OCI-LY7 (cell line): ENCODE measurements at regions not wholly inside any gene's neighbourhood (a gene's known extent, or its start where the extent isn't known, plus 50 kb on each side); places are given as distances from the start of the nearest gene placed in this dataset.
"Not testable (repeated sequence)": the region's sequence is repeated elsewhere in the genome, so short reads cannot be mapped to it uniquely, and the experiment has no call there.

Experiments
- BruUV-seq: library from RNA; stranded (reverse); fragments of 400-500 nt; replicated peaks from 2 replicates; lab custom pipeline; 2021; lab: Mats Ljungman, UMichigan
- CTCF ChIA-PET: fragments of 300-600 bp; sonication (Branson Sonifier 250); formaldehyde crosslinking; loops from one replicate; lab custom pipeline; 2022; ENCODE audit warnings: antibody characterized with exemption; ENCODE audit not compliant: unreplicated experiment; lab: Charles Lee
- POLR2A ChIA-PET: fragments of 300-600 bp; sonication (Branson Sonifier 250); formaldehyde crosslinking; loops from one replicate; lab custom pipeline; 2022; ENCODE audit warnings: antibody characterized with exemption; lab: Charles Lee
- DNase-seq: peaks from one replicate; pipeline ENCODE4 v3.0.0-alpha.2; 2015; ENCODE audit warnings: low spot score
- H2AFZ ChIP-seq: fragments of 200-600 bp; sonication (generic), shearing (Covaris generic); 2 replicates; pipeline ENCODE4 v1.6.1; 2014; ENCODE audit warnings: mild to moderate bottlenecking, antibody characterized with exemption, low read length, moderate library complexity
- H3K27ac ChIP-seq: fragments of 200-600 bp; sonication (generic); 2 replicates; pipeline ENCODE4 v1.5.1; 2014; ENCODE audit warnings: mixed run types, low read depth, mild to moderate bottlenecking, moderate library complexity, low read length, inconsistent platforms; ENCODE audit not compliant: poor library complexity, severe bottlenecking
- H3K36me3 ChIP-seq: fragments of 200-600 bp; sonication (generic); 2 replicates; pipeline ENCODE4 v1.6.1; 2014; ENCODE audit warnings: mild to moderate bottlenecking, antibody characterized with exemption, low read length, moderate library complexity, mixed read lengths; ENCODE audit not compliant: insufficient read depth
- H3K4me1 ChIP-seq: fragments of 200-600 bp; sonication (generic); 2 replicates; pipeline ENCODE4 v1.5.1; 2014; ENCODE audit warnings: mild to moderate bottlenecking, low read length; ENCODE audit not compliant: insufficient read depth, poor library complexity, severe bottlenecking
- H3K4me2 ChIP-seq: fragments of 200-600 bp; sonication (generic); 2 replicates; pipeline ENCODE4 v1.6.1; 2014; ENCODE audit warnings: mild to moderate bottlenecking, low read length
- H3K4me3 ChIP-seq: fragments of 200-600 bp; sonication (generic); 2 replicates; pipeline ENCODE4 v1.5.1; 2014; ENCODE audit warnings: mild to moderate bottlenecking, low read depth, low read length; ENCODE audit not compliant: poor library complexity, severe bottlenecking
- H3K79me2 ChIP-seq: fragments of 200-600 bp; sonication (generic); 2 replicates; pipeline ENCODE4 v1.6.1; 2016; ENCODE audit warnings: low read depth, mild to moderate bottlenecking, low read length, moderate library complexity, mixed read lengths; ENCODE audit not compliant: insufficient read depth
- H3K9me2 ChIP-seq: fragments of 200-600 bp; sonication (generic); 2 replicates; pipeline ENCODE4 v1.6.1; 2016; ENCODE audit warnings: mild to moderate bottlenecking, low read length, mixed read lengths; ENCODE audit not compliant: insufficient read depth
- H3K9me3 ChIP-seq: fragments of 200-600 bp; sonication (generic); 2 replicates; pipeline ENCODE4 v1.6.1; 2014; ENCODE audit warnings: mild to moderate bottlenecking, mixed run types, low read length, mixed read lengths
- H4K20me1 ChIP-seq: fragments of 200-600 bp; sonication (generic); 2 replicates; pipeline ENCODE4 v1.6.1; 2014; ENCODE audit warnings: mild to moderate bottlenecking, antibody characterized with exemption, low read length, moderate library complexity, mixed read lengths; ENCODE audit not compliant: insufficient read depth
- EZH2phosphoT487 ChIP-seq: fragments of 200-600 bp; sonication (generic); IDR thresholded peaks from 2 replicates; pipeline ENCODE4 v1.6.1; 2018; ENCODE audit warnings: low read depth, borderline replicate concordance, mild to moderate bottlenecking, mixed run types, antibody characterized with exemption, low read length, moderate library complexity, mixed read lengths
- intact Hi-C: fragments of 100-400 bp; cut with micrococcal nuclease; formaldehyde crosslinking; loops from one replicate; pipeline ENCODE4 v1.10.0; 2022; ENCODE audit not compliant: unreplicated experiment
- TF ChIP-seq, protein P1 (sequence below): fragments of 200-600 bp; sonication (generic); conservative IDR thresholded peaks from 2 replicates; pipeline ENCODE4 v1.5.1; 2014; ENCODE audit warnings: mild to moderate bottlenecking, antibody characterized with exemption, low read length, moderate library complexity, mixed read lengths

DNA sequence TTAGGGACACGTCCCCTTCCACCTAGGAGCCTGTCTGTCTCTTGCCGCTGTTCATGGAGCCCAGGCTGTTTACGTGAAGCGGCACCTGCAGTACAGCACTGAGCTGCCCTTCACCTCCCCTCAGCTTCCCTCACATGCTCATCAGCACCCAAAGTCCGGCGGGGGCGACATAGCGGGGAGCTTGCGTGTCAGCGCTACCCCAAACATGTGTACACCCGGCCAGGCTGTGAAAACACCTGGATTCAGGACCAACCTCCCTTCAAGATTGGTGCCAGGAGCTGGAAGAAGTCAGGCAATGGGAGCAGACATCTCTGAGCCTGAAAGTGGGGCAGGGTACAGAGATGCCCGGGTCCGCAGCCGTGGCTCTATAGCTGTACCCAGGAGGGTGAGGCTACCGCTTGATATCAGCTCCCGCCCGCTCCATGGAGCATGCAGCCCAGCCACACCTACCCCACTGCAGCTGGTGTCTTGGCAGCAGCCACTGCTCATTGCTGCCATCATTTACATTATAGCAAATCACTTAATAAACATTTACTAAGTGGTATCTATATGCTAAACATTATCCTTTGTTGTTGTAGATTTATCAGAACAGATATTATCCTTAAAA is 712.1 kb downstream of the CDH9 start:
- TF ChIP-seq, protein P1, sequence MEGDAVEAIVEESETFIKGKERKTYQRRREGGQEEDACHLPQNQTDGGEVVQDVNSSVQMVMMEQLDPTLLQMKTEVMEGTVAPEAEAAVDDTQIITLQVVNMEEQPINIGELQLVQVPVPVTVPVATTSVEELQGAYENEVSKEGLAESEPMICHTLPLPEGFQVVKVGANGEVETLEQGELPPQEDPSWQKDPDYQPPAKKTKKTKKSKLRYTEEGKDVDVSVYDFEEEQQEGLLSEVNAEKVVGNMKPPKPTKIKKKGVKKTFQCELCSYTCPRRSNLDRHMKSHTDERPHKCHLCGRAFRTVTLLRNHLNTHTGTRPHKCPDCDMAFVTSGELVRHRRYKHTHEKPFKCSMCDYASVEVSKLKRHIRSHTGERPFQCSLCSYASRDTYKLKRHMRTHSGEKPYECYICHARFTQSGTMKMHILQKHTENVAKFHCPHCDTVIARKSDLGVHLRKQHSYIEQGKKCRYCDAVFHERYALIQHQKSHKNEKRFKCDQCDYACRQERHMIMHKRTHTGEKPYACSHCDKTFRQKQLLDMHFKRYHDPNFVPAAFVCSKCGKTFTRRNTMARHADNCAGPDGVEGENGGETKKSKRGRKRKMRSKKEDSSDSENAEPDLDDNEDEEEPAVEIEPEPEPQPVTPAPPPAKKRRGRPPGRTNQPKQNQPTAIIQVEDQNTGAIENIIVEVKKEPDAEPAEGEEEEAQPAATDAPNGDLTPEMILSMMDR = no peak
- no peak for TF ChIP-seq EZH2phosphoT487
- no peaks in the 10 kb centered on the region for H3K79me2 ChIP-seq
- ChIA-PET POLR2A (no interaction called here), CTCF (no interaction called here)
- H3K4me3 ChIP-seq = no peak overlapping the region
- no peaks in the 10 kb centered on the region for H4K20me1 ChIP-seq
- H3K9me3 ChIP-seq = no peaks in the 10 kb centered on the region
- H3K4me2 ChIP-seq = no peak overlapping the region
- no peaks in the 10 kb centered on the region for H3K36me3 ChIP-seq
- BruUV-seq = no TSS peak
- DNase-seq = no peak
- intact Hi-C loops = no loop called here
- no peaks in the 10 kb centered on the region for H3K4me1 ChIP-seq
- H3K27ac ChIP-seq = no peak overlapping the region
- H2AFZ ChIP-seq = no peak overlapping the region
- no peaks in the 10 kb centered on the region for H3K9me2 ChIP-seq

DNA sequence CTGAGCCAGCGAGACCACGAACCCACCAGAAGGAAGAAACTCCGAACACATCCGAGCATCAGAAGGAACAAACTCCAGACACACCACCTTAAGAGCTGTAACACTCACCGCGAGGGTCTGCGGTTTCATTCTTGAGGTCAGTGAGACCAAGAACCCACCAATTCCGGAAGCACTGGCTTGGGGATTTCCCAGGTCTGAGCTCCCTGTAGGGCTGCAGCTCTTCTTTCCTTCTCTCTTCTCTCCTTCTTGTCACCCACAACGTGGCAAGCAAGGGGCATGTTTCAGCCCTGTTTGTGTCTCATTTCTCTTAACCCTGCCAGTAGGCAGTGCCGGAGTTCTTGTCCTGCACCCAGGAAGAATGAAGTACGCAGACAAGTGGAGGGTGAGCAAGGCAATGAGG is 713.0 kb downstream of the CDH9 start:
- POLR2A ChIA-PET, BruUV-seq, H3K27ac ChIP-seq, CTCF ChIA-PET, H2AFZ ChIP-seq, H3K79me2 ChIP-seq, intact Hi-C loops, H3K4me3 ChIP-seq, H3K36me3 ChIP-seq, DNase-seq, H3K4me2 ChIP-seq, H4K20me1 ChIP-seq, H3K9me2 ChIP-seq, H3K9me3 ChIP-seq, H3K4me1 ChIP-seq: not testable (repeated sequence)

DNA sequence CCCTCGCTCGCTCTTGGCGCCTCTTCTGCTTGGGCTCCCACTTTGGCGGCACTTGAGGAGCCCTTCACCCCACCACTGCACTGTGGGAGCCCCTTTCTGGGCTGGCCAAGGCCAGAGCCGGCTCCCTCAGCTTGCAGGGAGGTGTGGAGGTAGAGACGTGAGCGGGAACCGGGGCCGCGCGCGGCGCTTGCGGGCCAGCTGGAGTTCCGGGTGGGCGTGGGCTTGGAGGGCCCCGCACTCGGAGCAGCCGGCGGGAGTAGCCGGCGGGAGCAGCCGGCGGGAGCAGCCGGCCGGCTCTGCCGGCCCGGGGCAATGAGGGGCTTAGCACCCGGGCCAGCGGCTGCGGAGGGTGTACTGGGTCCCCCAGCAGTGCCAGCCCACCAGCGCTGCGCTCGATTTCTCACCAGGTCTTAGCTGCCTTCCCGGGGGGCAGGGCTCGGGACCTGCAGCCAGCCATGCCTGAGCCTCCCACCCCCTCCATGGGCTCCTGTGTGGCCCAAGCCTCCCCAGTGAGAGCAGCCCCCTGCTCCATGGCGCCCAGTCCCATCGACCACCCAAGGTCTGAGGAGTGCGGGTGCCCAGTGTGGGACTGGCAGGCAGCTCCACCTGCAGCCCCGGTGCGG is 714.0 kb downstream of the CDH9 start:
- H3K4me3 ChIP-seq, H3K79me2 ChIP-seq, H4K20me1 ChIP-seq, H3K4me2 ChIP-seq, H3K9me3 ChIP-seq, H2AFZ ChIP-seq, CTCF ChIA-PET, intact Hi-C loops, H3K4me1 ChIP-seq, DNase-seq, BruUV-seq, H3K36me3 ChIP-seq, H3K9me2 ChIP-seq, POLR2A ChIA-PET, H3K27ac ChIP-seq: not testable (repeated sequence)
